ENCODE measurements at regions not wholly inside any gene's neighbourhood (a gene's known extent, or its start where the extent isn't known, plus 50 kb on each side); places are given as distances from the start of the nearest gene placed in this dataset.

GRCh38 chr9:13439685-13440476 is 160.4 kb upstream of the MPDZ start:
- ChIA-PET CTCF (interaction anchor here (0.5 to 5.5 kb wide), 3 partner anchors 11 to 913 kb away, joined by 3 to 33 read pairs (median 5); no protein-coding TSS in a partner anchor), POLR2A (no interaction called here)
- Histone ChIP-seq H3K36me3 (ENCODE audit: control insufficient read depth in 2 of 2, insufficient read depth in 1 of 2, low read length in 2 of 2) (no peaks in the 10 kb centered on the region), H3K4me3 (ENCODE audit: low read depth, low read length) (no peak overlapping the region), H3K4me1 (ENCODE audit: control insufficient read depth, insufficient read depth, low read length) (peaks cover 3% of the 10 kb centered on the region; the same call in 1 of the 2 replicates), H3K27ac (ENCODE audit: extremely low read depth, low read depth, low read length) (no peak overlapping the region), H3K9me3 (ENCODE audit: control insufficient read depth, insufficient read depth, low read depth, low read length) (no peaks in the 10 kb centered on the region)
- TF ChIP-seq ZNF416 (tag by site-specific recombination; IDR thresholded peaks at IDR 0.05) (no peak), INSM2 (tag by site-specific recombination; IDR thresholded peaks at IDR 0.05) (no peak), ZNF366 (tag by site-specific recombination; conservative IDR thresholded peaks at IDR 0.05) (no peak), ZNF677 (tag by site-specific recombination; IDR thresholded peaks at IDR 0.05) (no peak), ZNF514 (tag by site-specific recombination; IDR thresholded peaks at IDR 0.05) (no peak), ZBTB10 (tag by site-specific recombination; IDR thresholded peaks at IDR 0.05) (no peak), ZNF24 (tag by site-specific recombination; IDR thresholded peaks at IDR 0.05) (no peak), MZF1 (tag by site-specific recombination; IDR thresholded peaks at IDR 0.05; ENCODE audit: borderline replicate concordance) (no peak), ZNF555 (tag by site-specific recombination; conservative IDR thresholded peaks at IDR 0.05) (no peak), ZNF571 (tag by site-specific recombination; IDR thresholded peaks at IDR 0.05) (no peak), PRDM6 (tag by site-specific recombination; IDR thresholded peaks at IDR 0.05) (no peak), ZNF202 (tag by site-specific recombination; IDR thresholded peaks at IDR 0.05; ENCODE audit: borderline replicate concordance) (no peak)

GRCh38 chr9:13437866-13438265 is 158.4 kb upstream of the MPDZ start:
- Histone ChIP-seq H3K4me1 (ENCODE audit: control insufficient read depth, insufficient read depth, low read length) (no peaks in the 10 kb centered on the region), H3K27ac (ENCODE audit: extremely low read depth, low read depth, low read length) (no peak overlapping the region), H3K4me3 (ENCODE audit: low read depth, low read length) (no peak overlapping the region), H3K9me3 (ENCODE audit: control insufficient read depth, insufficient read depth, low read depth, low read length) (no peaks in the 10 kb centered on the region), H3K36me3 (ENCODE audit: control insufficient read depth in 2 of 2, insufficient read depth in 1 of 2, low read length in 2 of 2) (no peaks in the 10 kb centered on the region)
- ChIA-PET POLR2A (no interaction called here), CTCF (interaction anchor here (5.5 kb wide), 1 partner anchor 9 kb away, joined by 33 read pairs; no protein-coding TSS in a partner anchor)
- TF ChIP-seq ZNF433 (tag by site-specific recombination; IDR thresholded peaks at IDR 0.05; ENCODE audit: low read depth), result no peak
- TF ChIP-seq ZFP3 (tag by site-specific recombination; IDR thresholded peaks at IDR 0.05; ENCODE audit: low read depth), result no peak
- no peak for TF ChIP-seq KLF16 (tag by site-specific recombination; IDR thresholded peaks at IDR 0.05)
- no peak for TF ChIP-seq ZNF362 (tag by site-specific recombination; IDR thresholded peaks at IDR 0.05)
- TF ChIP-seq KLF7 (tag by site-specific recombination; IDR thresholded peaks at IDR 0.05; ENCODE audit: borderline replicate concordance), result no peak
- no peak for TF ChIP-seq ZNF157 (tag by site-specific recombination; IDR thresholded peaks at IDR 0.05)
- no peak for TF ChIP-seq OSR2 (tag by site-specific recombination; IDR thresholded peaks at IDR 0.05)
- TF ChIP-seq ZNF26 (tag by site-specific recombination; IDR thresholded peaks at IDR 0.05), result no peak
- TF ChIP-seq ZNF266 (tag by site-specific recombination; IDR thresholded peaks at IDR 0.05; ENCODE audit: low read depth), result no peak
- no peak for TF ChIP-seq YY2 (tag by site-specific recombination; IDR thresholded peaks at IDR 0.05)
- TF ChIP-seq ZNF510 (tag by site-specific recombination; IDR thresholded peaks at IDR 0.05; ENCODE audit: insufficient replicate concordance), result no peak
- no peak for TF ChIP-seq KLF17 (tag by site-specific recombination; IDR thresholded peaks at IDR 0.05)

Data from HEK293 (cell line).